ENCODE measurements at regions not wholly inside any gene's neighbourhood (a gene's known extent, or its start where the extent isn't known, plus 50 kb on each side); places are given as distances from the start of the nearest gene placed in this dataset.

GRCh38 chr10:53401536-53401935 lies 629.0 kb upstream of the MBL2 start:
- H3K36me3 ChIP-seq (ENCODE audit: control insufficient read depth, insufficient read depth, low read length), result no peaks in the 10 kb centered on the region
- no peaks in the 10 kb centered on the region for H3K9me3 ChIP-seq (ENCODE audit: control insufficient read depth, low read length)
- H2AFZ ChIP-seq, result no peak overlapping the region
- no peaks in the 10 kb centered on the region for H3K4me1 ChIP-seq
- no peak for TF ChIP-seq CTCF (IDR thresholded peaks at IDR 0.05)
- no peaks in the 10 kb centered on the region for H3K79me2 ChIP-seq
- H3K4me3 ChIP-seq (ENCODE audit: low read depth, low read length), result no peak overlapping the region
- no peak overlapping the region for H3K4me2 ChIP-seq (ENCODE audit: low read length)
- no peak overlapping the region for H3K27ac ChIP-seq
- no peak overlapping the region for H3K9ac ChIP-seq
- H3K27me3 ChIP-seq (ENCODE audit: control insufficient read depth, insufficient read depth, low read length), result no peaks in the 10 kb centered on the region

GRCh38 chr10:53396876-53397275 lies 624.3 kb upstream of the MBL2 start:
- H3K36me3 ChIP-seq (ENCODE audit: control insufficient read depth, insufficient read depth, low read length), result no peaks in the 10 kb centered on the region

GRCh38 chr10:53395449-53395848 lies 622.9 kb upstream of the MBL2 start:
- H3K9me3 ChIP-seq (ENCODE audit: control insufficient read depth, low read length), result peaks cover 4% of the 10 kb centered on the region
- H3K79me2 ChIP-seq, result no peaks in the 10 kb centered on the region

More at GRCh38 chr10:53396876-53397275, 624.3 kb upstream of the MBL2 start:
- Histone ChIP-seq H3K9me3 (ENCODE audit: control insufficient read depth, low read length) (peaks cover 4% of the 10 kb centered on the region), H3K4me2 (ENCODE audit: low read length) (no peak overlapping the region), H3K9ac (no peak overlapping the region), H3K4me1 (no peaks in the 10 kb centered on the region), H2AFZ (no peak overlapping the region), H3K4me3 (ENCODE audit: low read depth, low read length) (no peak overlapping the region), H3K27ac (no peak overlapping the region), H3K79me2 (no peaks in the 10 kb centered on the region), H3K27me3 (ENCODE audit: control insufficient read depth, insufficient read depth, low read length) (no peaks in the 10 kb centered on the region)
- TF ChIP-seq CTCF (IDR thresholded peaks at IDR 0.05), result no peak

GRCh38 chr10:53387562-53387961 lies 615.0 kb upstream of the MBL2 start:
- Histone ChIP-seq H3K9me3 (ENCODE audit: control insufficient read depth, low read length) (no peaks in the 10 kb centered on the region), H3K27me3 (ENCODE audit: control insufficient read depth, insufficient read depth, low read length) (no peaks in the 10 kb centered on the region), H3K79me2 (no peaks in the 10 kb centered on the region), H3K4me2 (ENCODE audit: low read length) (no peak overlapping the region), H2AFZ (no peak overlapping the region), H3K36me3 (ENCODE audit: control insufficient read depth, insufficient read depth, low read length) (no peaks in the 10 kb centered on the region), H3K9ac (no peak overlapping the region), H3K27ac (no peak overlapping the region), H3K4me1 (no peaks in the 10 kb centered on the region), H3K4me3 (ENCODE audit: low read depth, low read length) (no peak overlapping the region)
- TF ChIP-seq CTCF (IDR thresholded peaks at IDR 0.05), result no peak

More at GRCh38 chr10:53395449-53395848, 622.9 kb upstream of the MBL2 start:
- no peaks in the 10 kb centered on the region for H3K27me3 ChIP-seq (ENCODE audit: control insufficient read depth, insufficient read depth, low read length)
- H3K4me3 ChIP-seq (ENCODE audit: low read depth, low read length), result no peak overlapping the region
- no peak overlapping the region for H3K27ac ChIP-seq
- no peak overlapping the region for H3K4me2 ChIP-seq (ENCODE audit: low read length)
- no peaks in the 10 kb centered on the region for H3K4me1 ChIP-seq
- TF ChIP-seq CTCF (IDR thresholded peaks at IDR 0.05), result no peak
- no peak overlapping the region for H3K9ac ChIP-seq
- H3K36me3 ChIP-seq (ENCODE audit: control insufficient read depth, insufficient read depth, low read length), result no peaks in the 10 kb centered on the region
- H2AFZ ChIP-seq, result no peak overlapping the region

- Histone ChIP-seq H3K4me1 (no peaks in the 10 kb centered on the region), H3K4me3 (ENCODE audit: low read depth, low read length) (no peak overlapping the region), H2AFZ (no peak overlapping the region), H3K4me2 (ENCODE audit: low read length) (no peak overlapping the region), H3K9ac (no peak overlapping the region), H3K27ac (no peak overlapping the region), H3K27me3 (ENCODE audit: control insufficient read depth, insufficient read depth, low read length) (no peaks in the 10 kb centered on the region), H3K36me3 (ENCODE audit: control insufficient read depth, insufficient read depth, low read length) (no peaks in the 10 kb centered on the region), H3K9me3 (ENCODE audit: control insufficient read depth, low read length) (no peaks in the 10 kb centered on the region), H3K79me2 (no peaks in the 10 kb centered on the region)
- no peak for TF ChIP-seq CTCF (IDR thresholded peaks at IDR 0.05)
Observed at GRCh38 chr10:53382543-53382942, 610.0 kb upstream of the MBL2 start.

Data from parathyroid adenoma (tissue), 2 donors.